ENCODE measurements at regions not wholly inside any gene's neighbourhood (a gene's known extent, or its start where the extent isn't known, plus 50 kb on each side); places are given as distances from the start of the nearest gene placed in this dataset.
A peak's percentile ranks its signal among the peaks of the same experiment; 100 is the strongest.
"Not testable (repeated sequence)": the region's sequence is repeated elsewhere in the genome, so short reads cannot be mapped to it uniquely, and the experiment has no call there.

DNA sequence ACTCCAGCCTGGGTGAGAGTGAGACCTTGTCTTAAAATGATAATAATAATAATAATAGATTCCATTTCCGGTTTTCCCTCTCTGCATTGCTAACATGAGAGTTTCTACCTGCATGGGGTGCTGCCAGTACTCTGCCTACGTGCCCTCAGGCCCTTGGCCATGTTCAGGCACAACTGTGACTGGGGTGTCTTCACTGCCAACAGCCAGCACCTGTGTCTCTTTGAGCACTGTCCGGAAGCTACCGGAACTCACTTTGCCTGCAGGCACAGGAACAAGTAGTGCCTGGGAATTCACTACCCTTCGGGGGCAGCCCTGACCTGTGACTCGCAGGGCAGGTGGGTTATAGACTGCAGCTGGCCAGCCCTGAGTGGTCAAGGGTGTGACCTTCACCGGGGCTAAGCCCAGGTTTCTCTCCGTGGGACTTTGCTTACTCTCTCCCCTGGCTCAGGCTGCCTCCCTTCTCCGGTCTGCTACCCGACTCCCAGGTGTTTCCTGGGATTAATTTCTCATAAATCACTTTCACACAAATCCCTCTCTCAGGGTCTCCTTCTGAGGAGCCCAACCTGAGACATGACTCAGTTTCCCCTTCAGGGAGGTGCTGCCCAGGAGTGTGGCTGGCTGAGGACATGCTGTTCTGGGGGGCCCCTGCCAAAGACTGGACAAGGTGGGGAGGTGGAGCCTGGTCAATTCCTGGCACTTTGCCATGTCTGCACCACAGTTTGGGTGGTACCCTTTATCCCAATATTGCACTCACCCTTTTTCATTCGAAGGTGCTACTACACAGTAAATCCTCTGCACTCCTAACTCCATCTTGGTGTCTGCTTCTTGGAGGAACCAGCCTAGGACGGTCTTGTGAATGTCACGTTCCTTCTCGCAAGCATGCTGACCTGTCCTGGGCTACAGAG lies 79.5 kb upstream of the RALGAPA2 start:
- DNase-seq = no peak

DNA sequence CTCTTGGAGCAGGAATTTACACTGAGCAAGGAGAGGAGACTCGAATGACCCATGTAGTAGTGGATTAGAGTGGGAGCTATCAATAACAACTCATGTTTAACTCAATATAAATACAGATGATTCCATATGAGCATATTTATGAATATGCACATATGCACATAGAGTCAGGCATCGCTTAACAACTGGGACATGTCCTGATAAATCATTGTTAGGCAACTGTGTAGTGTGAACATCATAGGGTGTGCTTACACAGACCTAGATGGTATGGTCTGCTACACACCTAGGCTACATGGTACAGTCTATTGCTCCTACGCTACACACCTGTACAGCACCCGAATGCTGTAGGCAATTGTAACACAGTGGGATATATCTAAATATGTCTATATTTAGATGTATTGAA lies 75.9 kb upstream of the RALGAPA2 start:
- DNase-seq = no peak

DNA sequence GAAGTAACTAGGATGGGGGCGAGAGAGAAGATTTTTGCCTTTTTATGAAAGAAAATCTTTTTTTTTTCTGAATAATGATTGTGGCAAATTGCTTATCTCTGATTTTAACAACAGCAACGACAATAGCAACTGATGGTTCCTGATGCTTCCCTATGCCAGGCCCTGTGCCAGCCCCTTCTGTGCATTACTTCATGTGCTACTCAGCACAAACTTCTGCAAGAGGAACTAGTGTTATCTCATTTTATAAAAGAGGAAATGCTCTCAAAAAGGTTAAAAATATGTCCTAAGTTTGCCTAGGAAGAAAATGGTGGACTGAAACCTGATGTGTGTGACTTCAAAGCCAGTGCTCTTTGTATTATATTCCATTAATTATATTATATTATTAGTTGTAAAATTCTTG lies 74.0 kb upstream of the RALGAPA2 start:
- peak; percentile 73 to 87 for DNase-seq

DNA sequence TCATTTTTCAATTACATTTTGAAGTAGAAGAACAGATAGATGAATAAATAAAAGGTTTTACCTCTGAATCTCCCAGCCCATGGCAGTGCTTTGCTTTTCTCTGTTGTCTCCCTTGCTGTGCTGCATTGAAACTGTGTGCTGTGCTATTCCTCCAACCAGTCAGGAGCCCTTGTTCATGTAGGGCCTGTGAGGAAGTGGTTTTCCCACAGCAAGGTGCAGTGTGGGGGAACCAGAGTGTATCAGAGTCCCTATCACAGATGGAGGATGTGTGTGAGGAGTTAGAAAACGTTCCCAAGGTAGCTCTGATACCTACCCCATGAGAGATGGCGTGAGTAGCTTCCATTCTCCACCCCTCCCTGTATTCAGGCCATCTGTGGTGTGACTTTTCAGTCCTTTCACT lies 72.8 kb upstream of the RALGAPA2 start:
- DNase-seq = no peak

GRCh38 chr20:20784450-20784849 lies 72.0 kb upstream of the RALGAPA2 start:
- not testable (repeated sequence) for DNase-seq

GRCh38 chr20:20783450-20783849 lies 71.0 kb upstream of the RALGAPA2 start:
- DNase-seq = no peak

- DNase-seq = no peak
These were observed 70.3 kb upstream of the RALGAPA2 start for GRCh38 chr20:20782755-20783154.

DNA sequence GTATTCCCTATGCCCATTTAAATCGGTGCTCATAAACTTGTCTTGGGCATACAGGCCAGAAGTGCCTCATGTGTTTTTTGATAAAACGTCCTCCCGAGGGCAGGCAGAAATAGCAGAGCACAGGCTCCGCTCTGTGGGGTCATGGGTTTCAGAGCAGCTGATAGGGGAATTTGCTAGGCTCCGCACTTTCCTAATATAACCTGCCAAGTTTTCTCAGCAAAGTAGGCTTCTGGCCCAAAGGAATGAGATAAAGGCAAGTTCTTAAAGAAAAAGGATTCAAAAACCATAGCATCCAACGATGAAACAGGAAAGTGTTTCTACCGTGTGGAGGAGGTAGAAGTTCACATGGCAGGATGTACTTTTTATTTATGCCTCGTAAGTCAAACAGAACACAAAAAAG lies 69.8 kb upstream of the RALGAPA2 start:
- DNase-seq = no peak

DNA sequence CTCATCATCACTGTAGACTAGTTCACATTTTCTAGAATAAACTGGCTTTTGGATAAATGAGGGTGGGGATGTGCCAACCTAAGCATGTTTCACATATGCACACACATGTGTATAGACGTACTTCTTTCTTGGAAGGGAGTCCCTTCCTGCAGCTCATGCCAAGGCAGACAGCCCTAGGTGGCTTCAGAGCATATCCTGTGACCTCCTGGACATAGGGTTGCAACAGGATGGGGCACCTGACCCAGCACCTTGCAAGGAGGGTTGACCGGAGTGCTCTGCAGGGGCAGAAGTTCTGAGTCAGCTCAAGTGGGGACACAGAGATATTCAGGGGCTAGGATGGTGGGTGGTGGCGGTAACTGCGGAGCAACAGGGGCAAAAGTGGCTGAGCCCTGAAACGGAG lies 68.6 kb upstream of the RALGAPA2 start:
- DNase-seq = no peak

DNA sequence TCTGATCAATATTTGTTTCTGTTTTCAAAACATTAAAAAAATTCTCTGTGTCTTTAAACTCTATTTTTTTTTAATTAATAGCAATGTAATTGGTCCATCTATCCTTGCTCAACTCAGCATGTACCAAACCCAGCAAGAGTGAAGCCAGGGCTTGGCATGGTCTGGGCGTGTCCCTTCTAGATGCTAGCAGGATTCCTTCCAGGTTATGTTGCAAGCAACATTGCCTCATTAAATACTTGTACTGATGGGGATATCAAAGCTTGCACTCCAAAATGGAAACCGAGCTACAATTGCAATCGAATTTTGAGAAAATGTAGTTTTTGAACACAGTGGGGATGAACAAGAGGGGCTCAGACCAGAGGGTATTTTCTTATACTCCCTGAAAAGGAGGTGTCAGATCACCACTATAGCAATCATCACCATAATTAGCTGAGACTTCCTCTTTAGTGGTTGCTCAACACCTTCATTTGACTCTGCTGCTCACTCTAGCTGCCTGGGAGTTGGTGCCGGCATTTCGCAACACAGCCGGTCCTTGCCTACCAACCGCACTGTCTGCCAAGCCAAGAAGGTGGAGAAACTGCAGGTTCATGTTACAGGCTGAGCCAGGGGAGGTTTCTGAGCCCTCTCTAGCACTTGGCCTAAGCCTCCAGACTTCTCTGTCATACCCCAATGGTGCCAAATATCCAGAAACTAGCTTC lies 67.8 kb upstream of the RALGAPA2 start:
- peak; percentile 86 to 93 for DNase-seq

DNA sequence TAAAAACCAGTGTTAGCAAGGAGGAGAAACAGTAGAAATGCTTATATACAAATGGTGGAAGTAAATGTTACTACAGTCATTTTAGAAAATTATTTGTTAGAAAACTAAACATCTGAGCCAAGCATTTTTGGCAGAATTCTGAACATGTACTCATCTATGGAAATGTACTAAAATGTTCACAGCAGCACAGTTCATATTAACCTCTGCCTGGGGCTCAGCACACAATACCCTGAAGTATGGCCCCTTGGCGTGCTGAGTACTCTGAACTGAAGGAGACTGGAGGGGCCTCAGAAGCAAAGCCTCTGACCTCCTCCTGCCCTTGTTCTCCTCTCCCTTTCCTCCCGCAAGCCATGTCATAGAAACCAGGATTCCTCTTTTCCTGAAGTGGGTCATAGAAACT lies 66.2 kb upstream of the RALGAPA2 start:
- DNase-seq = no peak

GRCh38 chr20:20772497-20773085 lies 60.1 kb upstream of the RALGAPA2 start:
- DNase-seq = no peak

GRCh38 chr20:20768202-20768815 lies 55.9 kb upstream of the RALGAPA2 start:
- no peak for DNase-seq

- no peak for DNase-seq
These were observed 53.4 kb upstream of the RALGAPA2 start for GRCh38 chr20:20765696-20766365.

DNA sequence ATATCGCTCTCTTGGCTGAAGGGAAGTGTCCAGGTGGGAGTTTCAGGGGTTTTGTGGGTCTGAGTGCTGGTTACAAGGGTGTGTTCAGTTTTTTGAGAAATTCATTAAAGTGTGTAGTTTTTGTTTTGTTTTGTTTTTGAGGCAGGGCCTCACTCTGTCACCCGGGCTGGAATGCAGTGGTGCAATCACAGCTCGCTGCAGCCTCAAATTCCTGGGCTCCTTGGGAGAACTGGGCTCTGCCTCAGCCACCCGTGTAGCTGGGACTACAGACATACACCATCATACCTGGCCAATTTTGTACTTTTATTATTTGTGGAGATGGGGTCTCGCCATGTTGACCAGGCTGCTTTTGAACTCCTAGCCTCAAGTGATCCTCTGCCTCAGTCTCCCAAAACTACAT lies 51.2 kb upstream of the RALGAPA2 start:
- no peak for DNase-seq

Data from inflammatory macrophage treated with lipopolysaccharide for 1 hour (primary cell).